ENCODE measurements at regions not wholly inside any gene's neighbourhood (a gene's known extent, or its start where the extent isn't known, plus 50 kb on each side); places are given as distances from the start of the nearest gene placed in this dataset.

- no peak for DNase-seq
- intact Hi-C loops (cut with DNase I), result no loop called here
- ATAC-seq (ENCODE audit: poor library complexity), result no peak
Observed at GRCh38 chr3:14344351-14344750, 58.1 kb upstream of the SLC6A6 start.

GRCh38 chr3:14345496-14346150 is 56.8 kb upstream of the SLC6A6 start:
- no peak for DNase-seq
- intact Hi-C loops (cut with DNase I), result no loop called here
- ATAC-seq (ENCODE audit: poor library complexity), result no peak

- ATAC-seq (ENCODE audit: poor library complexity) (no peak), DNase-seq (no peak)
- intact Hi-C loops (cut with DNase I), result no loop called here
Observed at GRCh38 chr3:14346191-14346590, 56.2 kb upstream of the SLC6A6 start.

- intact Hi-C loops (cut with DNase I), result no loop called here
- DNase-seq, result no peak
- ATAC-seq (ENCODE audit: poor library complexity), result no peak
Observed at GRCh38 chr3:14346642-14347041, 55.8 kb upstream of the SLC6A6 start.

DNA sequence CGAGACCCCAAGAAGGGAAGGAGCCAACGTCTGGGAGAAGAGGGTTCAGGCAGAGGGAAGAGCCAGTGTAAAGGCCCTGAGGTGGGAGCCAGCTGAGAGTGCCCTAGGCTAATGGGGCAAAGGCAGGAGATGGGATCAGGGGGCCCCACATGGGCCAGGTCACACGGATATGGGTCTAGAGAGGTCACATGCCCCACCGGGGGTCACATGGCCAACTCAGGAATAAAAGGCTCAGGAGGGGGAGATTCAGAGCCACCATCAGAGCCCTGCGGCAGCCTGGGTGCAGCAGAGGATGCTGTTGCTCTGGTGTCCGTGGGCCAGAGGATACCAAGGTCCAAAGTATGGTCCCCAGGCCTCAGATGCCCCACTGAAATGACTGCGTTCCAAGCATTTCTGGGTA is 55.3 kb upstream of the SLC6A6 start:
- DNase-seq, result no peak
- intact Hi-C loops (cut with DNase I), result no loop called here
- no peak for ATAC-seq (ENCODE audit: poor library complexity)

DNA sequence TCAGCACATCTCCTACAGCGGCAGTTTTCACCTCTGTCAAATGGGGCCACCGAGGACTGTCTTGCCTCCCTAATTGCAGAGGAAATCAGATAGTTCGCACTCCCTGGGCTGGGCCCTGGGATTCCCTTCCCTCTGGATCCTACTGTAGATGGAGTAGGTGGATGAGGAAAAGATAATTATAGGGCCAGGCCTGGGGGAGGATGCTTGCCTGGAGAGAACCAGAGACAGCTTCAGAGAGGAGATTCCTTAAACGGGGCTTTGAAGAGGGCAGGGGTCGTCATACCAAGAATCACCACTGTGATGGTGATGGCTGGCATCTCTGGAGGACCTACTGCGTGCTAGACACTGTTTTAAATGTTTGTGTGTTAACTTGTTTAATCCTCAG is 50.8 kb upstream of the SLC6A6 start:
- no peak for ATAC-seq (ENCODE audit: poor library complexity)
- DNase-seq, result no peak
- intact Hi-C loops (cut with DNase I), result no loop called here

DNA sequence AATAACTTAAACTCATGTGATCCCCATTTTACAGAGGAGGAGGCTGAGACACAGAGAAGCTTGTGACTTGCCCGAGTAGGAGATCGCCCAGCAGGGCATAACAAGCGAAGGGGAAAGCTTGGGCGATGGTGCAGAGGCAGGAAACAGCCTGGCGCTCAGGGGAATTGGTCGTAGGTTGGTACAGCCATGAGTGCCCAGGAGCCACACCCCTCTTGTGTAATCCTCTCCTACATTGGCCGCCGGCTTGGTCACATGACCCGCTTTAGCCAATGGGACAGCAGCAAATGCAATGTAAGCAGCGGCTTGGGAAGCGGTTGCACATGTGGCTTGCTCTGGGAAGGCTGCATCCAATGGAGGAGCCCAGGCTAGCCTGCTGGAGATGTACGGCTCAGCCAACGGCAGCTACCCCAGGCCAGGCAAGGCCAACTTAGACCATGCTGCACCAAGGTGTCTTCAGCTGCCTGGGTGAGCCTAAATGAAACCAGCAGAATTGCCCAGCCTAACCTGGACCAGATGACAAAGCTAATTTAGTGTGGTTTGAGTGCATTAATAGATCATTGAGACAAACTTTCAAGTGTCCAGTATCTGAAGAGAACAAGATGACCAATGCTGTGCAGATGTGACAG is 50.3 kb upstream of the SLC6A6 start:
- DNase-seq, result no peak
- ATAC-seq (ENCODE audit: poor library complexity), result no peak
- intact Hi-C loops (cut with DNase I), result no loop called here
